Endothelial cell of umbilical vein (primary cell): ENCODE measurements at regions not wholly inside any gene's neighbourhood (a gene's known extent, or its start where the extent isn't known, plus 50 kb on each side); places are given as distances from the start of the nearest gene placed in this dataset.

Experiments used
- BruUV-seq: library from RNA; stranded (reverse); fragments of 400-500 nt; replicated peaks from 2 replicates; lab custom pipeline; 2021; lab: Mats Ljungman, UMichigan
- CTCF ChIA-PET: fragments of 300-600, 350-600 bp; sonication (Branson Sonifier 250); formaldehyde crosslinking; loops from one replicate; lab custom pipeline; 2021; ENCODE audit warnings: antibody characterized with exemption, inconsistent platforms; lab: Charles Lee
- POLR2A ChIA-PET: fragments of 300-600, 350-600 bp; sonication (Branson Sonifier 250); formaldehyde crosslinking; loops from one replicate; lab custom pipeline; 2021; ENCODE audit warnings: antibody characterized with exemption, inconsistent platforms; lab: Charles Lee
- DNase-seq: peaks from one replicate; pipeline ENCODE4 v3.0.0-alpha.2; 2011; ENCODE audit warnings: low read depth, low spot score
- FAIRE-seq: peaks from 2 replicates; lab custom pipeline; 2011; peaks lifted over from hg19 to GRCh38; lab: Jason Lieb, UNC
- H2AFZ ChIP-seq: 2 replicates; pipeline ENCODE4 v1.6.0; 2012; ENCODE audit warnings: low read depth, low read length, control low read depth, inconsistent platforms
- H3K27ac ChIP-seq: 2 replicates; pipeline ENCODE4 v1.5.1; 2011; ENCODE audit warnings: low read depth, mild to moderate bottlenecking, control low read depth, low read length, moderate library complexity; ENCODE audit not compliant: insufficient read depth
- H3K27me3 ChIP-seq, 2 experiments: 2 replicates each; pipeline versions ENCODE4 v1.6.0 to v1.6.1; 2011; ENCODE audit warnings: low read length in 2 of 2, mixed read lengths in 1 of 2; ENCODE audit not compliant: control insufficient read depth in 2 of 2, insufficient read depth in 2 of 2
- H3K36me3 ChIP-seq, 2 experiments: 2 replicates in 1 of 2; 3 replicates in 1 of 2; pipeline ENCODE4 v1.5.1; 2011; ENCODE audit warnings: low read length in 2 of 2, mild to moderate bottlenecking in 1 of 2, moderate library complexity in 1 of 2; ENCODE audit not compliant: control insufficient read depth in 2 of 2, insufficient read depth in 2 of 2; ENCODE audit errors: extremely low read depth in 1 of 2
- H3K4me1 ChIP-seq: 3 replicates; pipeline ENCODE4 v1.5.1; 2011; ENCODE audit warnings: mild to moderate bottlenecking, low read length; ENCODE audit not compliant: control insufficient read depth, insufficient read depth; ENCODE audit errors: extremely low read depth
- H3K4me2 ChIP-seq: 2 replicates; pipeline ENCODE4 v1.6.1; 2011; ENCODE audit warnings: low read length, control low read depth, mixed read lengths; ENCODE audit not compliant: insufficient read depth
- H3K4me3 ChIP-seq, 3 experiments: fragments of 200-600 bp in 1 of 3; sonication (generic), shearing (Covaris generic) in 1 of 3; replicated peaks in 1 of 3; 2 replicates each; pipeline ENCODE4 v1.5.1; 2011 to 2016; ENCODE audit warnings: control low read depth in 3 of 3, low read length in 3 of 3, mild to moderate bottlenecking in 2 of 3, inconsistent platforms in 1 of 3, low read depth in 1 of 3, moderate library complexity in 1 of 3; ENCODE audit not compliant: insufficient read depth in 1 of 3
- H3K79me2 ChIP-seq: 2 replicates; pipeline ENCODE4 v1.6.0; 2012; ENCODE audit warnings: low read length, inconsistent platforms; ENCODE audit not compliant: control insufficient read depth, insufficient read depth
- H3K9ac ChIP-seq: replicated peaks from 2 replicates; pipeline ENCODE3; 2011; ENCODE audit warnings: low read length, control low read depth; ENCODE audit not compliant: insufficient read depth; ENCODE audit errors: extremely low read depth
- H3K9me1 ChIP-seq: replicated peaks from 3 replicates; pipeline ENCODE4 v1.6.0; 2011; ENCODE audit warnings: mild to moderate bottlenecking, low read length; ENCODE audit not compliant: control insufficient read depth, insufficient read depth; ENCODE audit errors: extremely low read depth
- H3K9me3 ChIP-seq: replicated peaks from 2 replicates; pipeline ENCODE4 v1.5.1; 2012; ENCODE audit warnings: low read length, inconsistent platforms; ENCODE audit not compliant: control insufficient read depth, insufficient read depth
- H4K20me1 ChIP-seq: replicated peaks from 2 replicates; pipeline ENCODE3; 2011; ENCODE audit warnings: mild to moderate bottlenecking, low read length; ENCODE audit not compliant: control insufficient read depth, insufficient read depth; ENCODE audit errors: extremely low read depth
- EZH2 ChIP-seq: IDR thresholded peaks from 2 replicates; pipeline ENCODE4 v1.6.1; 2012; ENCODE audit warnings: borderline replicate concordance, low read depth, mild to moderate bottlenecking, moderate library complexity, low read length, inconsistent platforms; ENCODE audit not compliant: severe bottlenecking
- FOS ChIP-seq: IDR thresholded peaks from 2 replicates; pipeline ENCODE4 v1.6.1; 2011; ENCODE audit warnings: mild to moderate bottlenecking, low read length, moderate library complexity, borderline replicate concordance; ENCODE audit not compliant: insufficient read depth
- GATA2 ChIP-seq: IDR thresholded peaks from 2 replicates; pipeline ENCODE4 v1.7.0; 2011; ENCODE audit warnings: low read depth, mild to moderate bottlenecking, moderate library complexity, mixed read lengths, low read length; ENCODE audit not compliant: insufficient read length, insufficient read depth
- JUN ChIP-seq: IDR thresholded peaks from 2 replicates; pipeline ENCODE4 v1.6.1; 2011; ENCODE audit warnings: borderline replicate concordance, low read depth; ENCODE audit not compliant: insufficient read length, insufficient read depth
- MYC ChIP-seq: IDR thresholded peaks from one replicate; pipeline ENCODE4 v1.6.1; 2011; ENCODE audit warnings: mild to moderate bottlenecking, low read depth, low read length
- POLR2A ChIP-seq: IDR thresholded peaks from 2 replicates; pipeline ENCODE4 v1.6.1; 2012; ENCODE audit warnings: low read depth, mild to moderate bottlenecking, control low read depth, low read length
- POLR2AphosphoS5 ChIP-seq: IDR thresholded peaks from 2 replicates; pipeline ENCODE4 v1.6.1; 2012; ENCODE audit warnings: low read depth, mild to moderate bottlenecking, control low read depth, low read length, moderate library complexity; ENCODE audit not compliant: insufficient read depth
- dilution Hi-C: fragments of 300-500 bp; cut with MboI; formaldehyde crosslinking; loops from one replicate; pipeline ENCODE4 v1.15.0; 2019; ENCODE audit warnings: low sequenced_read_pairs; ENCODE audit not compliant: extremely low pct_ligation_motif_present
- intact Hi-C: fragments of 100-400 bp; cut with micrococcal nuclease; formaldehyde crosslinking; loops from one replicate; pipeline ENCODE4 v1.10.0; 2022
- TF ChIP-seq, protein P1 (sequence below): IDR thresholded peaks from 2 replicates; pipeline ENCODE4 v1.6.1; 2011; ENCODE audit not compliant: insufficient read depth, insufficient read length
- TF ChIP-seq, protein P2 (sequence below), 2 donors: IDR thresholded peaks; 1 replicate in 1 of 2; 2 replicates in 1 of 2; pipeline ENCODE4 v1.5.1; 2011; ENCODE audit warnings: low read length in 2 of 2, mild to moderate bottlenecking in 2 of 2, moderate library complexity in 2 of 2, control low read depth in 1 of 2, inconsistent platforms in 1 of 2, low read depth in 1 of 2; ENCODE audit not compliant: insufficient read depth in 1 of 2; ENCODE audit errors: extremely low read depth in 1 of 2

DNA sequence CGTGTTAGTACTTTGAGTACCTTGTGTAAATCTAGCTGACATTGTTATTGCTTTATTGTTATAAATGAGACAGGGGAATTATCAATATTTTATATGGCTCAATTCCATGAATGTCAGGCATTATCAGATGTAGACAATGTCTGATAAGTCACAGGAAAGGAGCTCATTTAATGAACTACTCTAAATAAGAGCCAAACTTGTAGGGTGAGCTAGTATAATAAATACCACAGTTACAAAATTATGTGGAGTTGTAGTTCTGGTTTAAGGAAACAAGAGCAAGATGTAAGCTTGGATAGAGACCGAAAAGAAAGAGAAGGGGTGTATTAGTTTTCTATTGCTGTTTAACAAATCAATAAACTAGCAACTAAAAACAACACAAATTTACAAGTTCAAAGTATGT, 891.8 kb upstream of the SLITRK1 start:
- H2AFZ ChIP-seq = no peak overlapping the region
- H3K9me1 ChIP-seq = no peaks in the 10 kb centered on the region
- H3K9ac ChIP-seq = no peak overlapping the region
- no peak overlapping the region for H3K4me3 ChIP-seq
- TF ChIP-seq MYC (no peak), EZH2 (no peak), POLR2AphosphoS5 (no peak), GATA2 (no peak), POLR2A (no peak), FOS (no peak), JUN (no peak)
- TF ChIP-seq, protein P1, sequence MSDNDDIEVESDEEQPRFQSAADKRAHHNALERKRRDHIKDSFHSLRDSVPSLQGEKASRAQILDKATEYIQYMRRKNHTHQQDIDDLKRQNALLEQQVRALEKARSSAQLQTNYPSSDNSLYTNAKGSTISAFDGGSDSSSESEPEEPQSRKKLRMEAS = no peak
- TF ChIP-seq, protein P2, sequence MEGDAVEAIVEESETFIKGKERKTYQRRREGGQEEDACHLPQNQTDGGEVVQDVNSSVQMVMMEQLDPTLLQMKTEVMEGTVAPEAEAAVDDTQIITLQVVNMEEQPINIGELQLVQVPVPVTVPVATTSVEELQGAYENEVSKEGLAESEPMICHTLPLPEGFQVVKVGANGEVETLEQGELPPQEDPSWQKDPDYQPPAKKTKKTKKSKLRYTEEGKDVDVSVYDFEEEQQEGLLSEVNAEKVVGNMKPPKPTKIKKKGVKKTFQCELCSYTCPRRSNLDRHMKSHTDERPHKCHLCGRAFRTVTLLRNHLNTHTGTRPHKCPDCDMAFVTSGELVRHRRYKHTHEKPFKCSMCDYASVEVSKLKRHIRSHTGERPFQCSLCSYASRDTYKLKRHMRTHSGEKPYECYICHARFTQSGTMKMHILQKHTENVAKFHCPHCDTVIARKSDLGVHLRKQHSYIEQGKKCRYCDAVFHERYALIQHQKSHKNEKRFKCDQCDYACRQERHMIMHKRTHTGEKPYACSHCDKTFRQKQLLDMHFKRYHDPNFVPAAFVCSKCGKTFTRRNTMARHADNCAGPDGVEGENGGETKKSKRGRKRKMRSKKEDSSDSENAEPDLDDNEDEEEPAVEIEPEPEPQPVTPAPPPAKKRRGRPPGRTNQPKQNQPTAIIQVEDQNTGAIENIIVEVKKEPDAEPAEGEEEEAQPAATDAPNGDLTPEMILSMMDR (IDR thresholded peaks at IDR 0.05; ENCODE audit: extremely low read depth in 1 of 2, insufficient read depth in 1 of 2, low read depth in 1 of 2, low read length in 2 of 2) = no peak
- no peaks in the 10 kb centered on the region for H3K27me3 ChIP-seq
- FAIRE-seq (no peak), DNase-seq (no peak)
- no peaks in the 10 kb centered on the region for H3K4me1 ChIP-seq
- no peaks in the 10 kb centered on the region for H3K9me3 ChIP-seq
- H3K79me2 ChIP-seq = no peaks in the 10 kb centered on the region
- H4K20me1 ChIP-seq = no peaks in the 10 kb centered on the region
- ChIA-PET POLR2A (no interaction called here), CTCF (no interaction called here)
- no TSS peak for BruUV-seq
- H3K27ac ChIP-seq = no peak overlapping the region
- H3K36me3 ChIP-seq = no peaks in the 10 kb centered on the region
- intact Hi-C loops (no loop called here), dilution Hi-C loops (no loop called here)
- no peak overlapping the region for H3K4me2 ChIP-seq
